Neural cell (in vitro differentiated cells): ENCODE measurements at regions not wholly inside any gene's neighbourhood (a gene's known extent, or its start where the extent isn't known, plus 50 kb on each side); places are given as distances from the start of the nearest gene placed in this dataset.

Experiments used
- H2AFZ ChIP-seq: fragments of 200-600, 300-800 bp; sonication (generic), shearing (Covaris generic); 2 replicates; pipeline ENCODE4 v1.6.0; 2014; ENCODE audit warnings: low read depth, mild to moderate bottlenecking, antibody characterized with exemption, low read length, moderate library complexity
- H3F3A ChIP-seq: fragments of 200-600 bp; shearing (Covaris generic); 2 replicates; pipeline ENCODE4 v1.6.1; 2016; ENCODE audit warnings: mild to moderate bottlenecking, moderate library complexity, mixed read lengths, antibody characterized with exemption, low read length; ENCODE audit not compliant: insufficient read depth, poor library complexity, severe bottlenecking
- H3K27ac ChIP-seq: fragments of 200-600, 300-800 bp; sonication (generic), shearing (Covaris generic); 2 replicates; pipeline ENCODE4 v1.5.1; 2014; ENCODE audit warnings: mild to moderate bottlenecking, low read length, moderate library complexity
- H3K27me3 ChIP-seq: fragments of 300-800, 200-600 bp; sonication (generic), shearing (Covaris generic); 2 replicates; pipeline ENCODE4 v1.6.0; 2014; ENCODE audit warnings: mild to moderate bottlenecking, low read depth, low read length, moderate library complexity; ENCODE audit not compliant: insufficient read depth
- H3K36me3 ChIP-seq: fragments of 300-800, 200-600 bp; sonication (generic), shearing (Covaris generic); 2 replicates; pipeline ENCODE4 v1.5.1; 2014; ENCODE audit warnings: mild to moderate bottlenecking, antibody characterized with exemption, low read length, moderate library complexity; ENCODE audit not compliant: insufficient read depth
- H3K4me2 ChIP-seq: fragments of 300-800, 200-600 bp; sonication (generic), shearing (Covaris generic); 2 replicates; pipeline ENCODE4 v1.6.0; 2014; ENCODE audit warnings: mild to moderate bottlenecking, low read length
- H3K4me3 ChIP-seq: fragments of 300-800, 200-600 bp; sonication (generic), shearing (Covaris generic); 2 replicates; pipeline ENCODE4 v1.5.1; 2014; ENCODE audit warnings: mild to moderate bottlenecking, low read length, moderate library complexity
- H3K79me2 ChIP-seq: fragments of 200-600 bp; shearing (Covaris generic); replicated peaks from 2 replicates; pipeline ENCODE4 v1.6.0; 2014; ENCODE audit warnings: mild to moderate bottlenecking, low read length, moderate library complexity; ENCODE audit not compliant: insufficient read depth
- H3K9ac ChIP-seq: fragments of 300-800, 200-600 bp; sonication (generic), shearing (Covaris generic); 2 replicates; pipeline ENCODE4 v1.6.1; 2016; ENCODE audit warnings: mild to moderate bottlenecking, low read length, mixed read lengths
- H3K9me2 ChIP-seq: fragments of 200-600 bp; shearing (Covaris generic); 2 replicates; pipeline ENCODE4 v1.6.1; 2016; ENCODE audit warnings: mild to moderate bottlenecking, low read length, mixed read lengths; ENCODE audit not compliant: insufficient read depth
- H3K9me3 ChIP-seq: fragments of 200-600, 300-800 bp; sonication (generic), shearing (Covaris generic); 2 replicates; pipeline ENCODE4 v1.6.1; 2016; ENCODE audit warnings: mild to moderate bottlenecking, mixed run types, low read length, moderate library complexity, mixed read lengths
- H4K20me1 ChIP-seq: fragments of 200-600 bp; shearing (Covaris generic); 2 replicates; pipeline ENCODE4 v1.6.1; 2016; ENCODE audit warnings: mild to moderate bottlenecking, mixed run types; ENCODE audit not compliant: insufficient read depth
- EP300 ChIP-seq: fragments of 450-650 bp; conservative IDR thresholded peaks from 2 replicates; pipeline ENCODE4 v1.6.1; 2014; ENCODE audit warnings: antibody characterized with exemption, mild to moderate bottlenecking, moderate library complexity; ENCODE audit not compliant: poor library complexity, severe bottlenecking
- EZH2 ChIP-seq: fragments of 200-600, 300-800 bp; shearing (Covaris generic), sonication (generic); IDR thresholded peaks from 2 replicates; pipeline ENCODE4 v1.6.1; 2014; ENCODE audit warnings: antibody characterized with exemption, low read length, borderline replicate concordance, mild to moderate bottlenecking; ENCODE audit not compliant: insufficient read depth, poor library complexity, severe bottlenecking
- MXI1 ChIP-seq: fragments of 450-650 bp; conservative IDR thresholded peaks from 2 replicates; pipeline ENCODE4 v1.6.1; 2014; ENCODE audit warnings: antibody characterized with exemption, mild to moderate bottlenecking; ENCODE audit not compliant: poor library complexity, severe bottlenecking
- POLR2AphosphoS5 ChIP-seq: IDR thresholded peaks from 2 replicates; pipeline ENCODE4 v1.6.1; 2012
- RAD21 ChIP-seq: fragments of 450-650 bp; conservative IDR thresholded peaks from 2 replicates; pipeline ENCODE4 v1.6.1; 2014; ENCODE audit warnings: antibody characterized with exemption, mild to moderate bottlenecking, moderate library complexity
- SMC3 ChIP-seq: fragments of 450-650 bp; conservative IDR thresholded peaks from 2 replicates; pipeline ENCODE4 v1.6.1; 2014; ENCODE audit warnings: antibody characterized with exemption, mild to moderate bottlenecking, moderate library complexity; ENCODE audit not compliant: poor library complexity
- TAF1 ChIP-seq: IDR thresholded peaks from 2 replicates; pipeline ENCODE4 v1.6.1; 2012; ENCODE audit warnings: low read depth
- TF ChIP-seq, protein P1 (sequence below): IDR thresholded peaks from 2 replicates; pipeline ENCODE4 v1.6.1; 2012; ENCODE audit warnings: borderline replicate concordance
- TF ChIP-seq, protein P2 (sequence below): fragments of 450-650 bp; IDR thresholded peaks from 2 replicates; pipeline ENCODE4 v1.5.1; 2014; ENCODE audit warnings: antibody characterized with exemption, mild to moderate bottlenecking, moderate library complexity; ENCODE audit not compliant: poor library complexity, severe bottlenecking

DNA sequence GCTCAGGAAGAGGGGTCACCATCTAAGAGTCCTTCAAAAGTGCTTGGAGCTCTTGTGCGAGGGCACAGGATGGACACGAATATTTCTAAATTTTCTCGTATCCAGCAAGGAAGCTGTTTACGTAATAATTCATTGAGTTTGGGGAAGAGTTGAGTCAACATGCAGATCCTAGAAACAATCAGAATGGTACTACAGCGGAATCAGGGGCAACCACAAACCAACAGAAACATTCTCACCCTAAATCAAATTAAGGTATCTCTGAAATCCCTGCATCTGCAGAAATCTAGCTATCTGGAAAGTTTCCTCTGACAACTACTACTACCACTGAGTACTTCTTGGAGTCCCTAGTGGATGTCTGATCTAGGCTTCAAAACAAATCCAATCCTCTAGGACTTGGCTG is 352.4 kb downstream of the LTN1 start:
- H2AFZ ChIP-seq: no peak overlapping the region
- H3K9ac ChIP-seq: no peak overlapping the region
- no peak for TF ChIP-seq POLR2AphosphoS5
- no peak for TF ChIP-seq EZH2
- TF ChIP-seq TAF1: no peak
- H3K4me3 ChIP-seq: no peak overlapping the region
- no peaks in the 10 kb centered on the region for H3K9me2 ChIP-seq
- no peak overlapping the region for H3K27ac ChIP-seq
- H4K20me1 ChIP-seq: no peaks in the 10 kb centered on the region
- H3K4me2 ChIP-seq: no peak overlapping the region
- H3K27me3 ChIP-seq: no peaks in the 10 kb centered on the region
- H3K36me3 ChIP-seq: no peaks in the 10 kb centered on the region
- no peaks in the 10 kb centered on the region for H3K9me3 ChIP-seq
- no peaks in the 10 kb centered on the region for H3F3A ChIP-seq
- no peaks in the 10 kb centered on the region for H3K79me2 ChIP-seq

DNA sequence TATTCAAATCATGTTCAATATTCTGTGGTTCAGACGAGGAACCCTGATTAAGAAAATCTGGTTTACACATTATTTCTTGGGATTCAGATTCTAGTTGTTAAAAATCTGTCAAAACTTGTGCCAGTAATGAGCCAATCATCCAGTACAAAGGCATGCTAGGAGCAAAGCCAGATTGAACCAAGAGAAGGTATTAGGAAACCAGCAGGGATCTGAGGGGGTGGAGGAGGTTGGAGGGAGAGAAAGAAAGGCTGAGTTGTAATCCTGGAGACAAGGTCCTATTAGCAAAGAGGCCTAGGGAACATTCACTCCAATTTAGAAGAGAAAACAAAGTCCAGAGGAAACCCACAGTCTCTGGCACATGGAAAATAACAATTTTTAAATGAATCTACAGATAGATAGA is 352.9 kb downstream of the LTN1 start:
- Histone ChIP-seq H3K79me2 (no peaks in the 10 kb centered on the region), H3K9me3 (no peaks in the 10 kb centered on the region), H3K9me2 (no peaks in the 10 kb centered on the region), H3K9ac (no peak overlapping the region), H3K36me3 (no peaks in the 10 kb centered on the region), H3K4me2 (no peak overlapping the region), H3F3A (no peaks in the 10 kb centered on the region), H3K27me3 (no peaks in the 10 kb centered on the region), H3K27ac (no peak overlapping the region), H4K20me1 (no peaks in the 10 kb centered on the region), H3K4me3 (no peak overlapping the region), H2AFZ (no peak overlapping the region)
- TF ChIP-seq MXI1 (no peak), TAF1 (no peak), EZH2 (no peak), RAD21 (no peak), SMC3 (no peak), EP300 (no peak), POLR2AphosphoS5 (no peak)
- TF ChIP-seq, protein P1, sequence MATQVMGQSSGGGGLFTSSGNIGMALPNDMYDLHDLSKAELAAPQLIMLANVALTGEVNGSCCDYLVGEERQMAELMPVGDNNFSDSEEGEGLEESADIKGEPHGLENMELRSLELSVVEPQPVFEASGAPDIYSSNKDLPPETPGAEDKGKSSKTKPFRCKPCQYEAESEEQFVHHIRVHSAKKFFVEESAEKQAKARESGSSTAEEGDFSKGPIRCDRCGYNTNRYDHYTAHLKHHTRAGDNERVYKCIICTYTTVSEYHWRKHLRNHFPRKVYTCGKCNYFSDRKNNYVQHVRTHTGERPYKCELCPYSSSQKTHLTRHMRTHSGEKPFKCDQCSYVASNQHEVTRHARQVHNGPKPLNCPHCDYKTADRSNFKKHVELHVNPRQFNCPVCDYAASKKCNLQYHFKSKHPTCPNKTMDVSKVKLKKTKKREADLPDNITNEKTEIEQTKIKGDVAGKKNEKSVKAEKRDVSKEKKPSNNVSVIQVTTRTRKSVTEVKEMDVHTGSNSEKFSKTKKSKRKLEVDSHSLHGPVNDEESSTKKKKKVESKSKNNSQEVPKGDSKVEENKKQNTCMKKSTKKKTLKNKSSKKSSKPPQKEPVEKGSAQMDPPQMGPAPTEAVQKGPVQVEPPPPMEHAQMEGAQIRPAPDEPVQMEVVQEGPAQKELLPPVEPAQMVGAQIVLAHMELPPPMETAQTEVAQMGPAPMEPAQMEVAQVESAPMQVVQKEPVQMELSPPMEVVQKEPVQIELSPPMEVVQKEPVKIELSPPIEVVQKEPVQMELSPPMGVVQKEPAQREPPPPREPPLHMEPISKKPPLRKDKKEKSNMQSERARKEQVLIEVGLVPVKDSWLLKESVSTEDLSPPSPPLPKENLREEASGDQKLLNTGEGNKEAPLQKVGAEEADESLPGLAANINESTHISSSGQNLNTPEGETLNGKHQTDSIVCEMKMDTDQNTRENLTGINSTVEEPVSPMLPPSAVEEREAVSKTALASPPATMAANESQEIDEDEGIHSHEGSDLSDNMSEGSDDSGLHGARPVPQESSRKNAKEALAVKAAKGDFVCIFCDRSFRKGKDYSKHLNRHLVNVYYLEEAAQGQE: no peak
- TF ChIP-seq, protein P2, sequence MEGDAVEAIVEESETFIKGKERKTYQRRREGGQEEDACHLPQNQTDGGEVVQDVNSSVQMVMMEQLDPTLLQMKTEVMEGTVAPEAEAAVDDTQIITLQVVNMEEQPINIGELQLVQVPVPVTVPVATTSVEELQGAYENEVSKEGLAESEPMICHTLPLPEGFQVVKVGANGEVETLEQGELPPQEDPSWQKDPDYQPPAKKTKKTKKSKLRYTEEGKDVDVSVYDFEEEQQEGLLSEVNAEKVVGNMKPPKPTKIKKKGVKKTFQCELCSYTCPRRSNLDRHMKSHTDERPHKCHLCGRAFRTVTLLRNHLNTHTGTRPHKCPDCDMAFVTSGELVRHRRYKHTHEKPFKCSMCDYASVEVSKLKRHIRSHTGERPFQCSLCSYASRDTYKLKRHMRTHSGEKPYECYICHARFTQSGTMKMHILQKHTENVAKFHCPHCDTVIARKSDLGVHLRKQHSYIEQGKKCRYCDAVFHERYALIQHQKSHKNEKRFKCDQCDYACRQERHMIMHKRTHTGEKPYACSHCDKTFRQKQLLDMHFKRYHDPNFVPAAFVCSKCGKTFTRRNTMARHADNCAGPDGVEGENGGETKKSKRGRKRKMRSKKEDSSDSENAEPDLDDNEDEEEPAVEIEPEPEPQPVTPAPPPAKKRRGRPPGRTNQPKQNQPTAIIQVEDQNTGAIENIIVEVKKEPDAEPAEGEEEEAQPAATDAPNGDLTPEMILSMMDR: no peak
